Panc1 (cell line): ENCODE measurements at regions not wholly inside any gene's neighbourhood (a gene's known extent, or its start where the extent isn't known, plus 50 kb on each side); places are given as distances from the start of the nearest gene placed in this dataset.

Experiments
- ATAC-seq: fragments of 200-7000 bp; cut with Tn5 transposase; 2 replicates; pipeline ENCODE4 v1.9.1; 2020; ENCODE audit warnings: mild to moderate bottlenecking, moderate library complexity
- BruUV-seq: library from RNA; stranded (reverse); fragments of 400-500 nt; replicated peaks from 2 replicates; lab custom pipeline; 2021; lab: Mats Ljungman, UMichigan
- CTCF ChIA-PET: fragments of 300-600 bp; sonication (Branson Sonifier 250); formaldehyde crosslinking; loops from one replicate; lab custom pipeline; 2022; ENCODE audit warnings: antibody characterized with exemption; lab: Charles Lee
- POLR2A ChIA-PET: fragments of 300-600 bp; sonication (Branson Sonifier 250); formaldehyde crosslinking; loops from one replicate; lab custom pipeline; 2022; ENCODE audit warnings: antibody characterized with exemption; lab: Charles Lee
- DNase-seq: peaks from one replicate; pipeline ENCODE4 v3.0.0-alpha.2; 2010; ENCODE audit warnings: low read depth, low spot score
- H3K27ac ChIP-seq: 2 replicates; pipeline ENCODE4 v1.5.1; 2011; ENCODE audit warnings: mild to moderate bottlenecking, low read length, inconsistent platforms
- H3K27me3 ChIP-seq: fragments of 200-500 bp; sonication (Bioruptor generic); 2 replicates; pipeline ENCODE4 v1.6.0; 2014; ENCODE audit warnings: low read length, inconsistent platforms; ENCODE audit not compliant: control insufficient read depth, insufficient read depth
- H3K36me3 ChIP-seq: fragments of 200-500 bp; sonication (Bioruptor generic); 2 replicates; pipeline ENCODE4 v1.5.1; 2014; ENCODE audit warnings: inconsistent platforms, mild to moderate bottlenecking, low read length, moderate library complexity; ENCODE audit not compliant: control insufficient read depth, insufficient read depth
- H3K4me1 ChIP-seq: 2 replicates; pipeline ENCODE4 v1.5.1; 2011; ENCODE audit warnings: inconsistent platforms, mild to moderate bottlenecking, low read length, moderate library complexity; ENCODE audit not compliant: control insufficient read depth, insufficient read depth
- H3K4me3 ChIP-seq, 2 experiments: 2 replicates each; pipeline ENCODE4 v1.5.1; 2011 to 2012; ENCODE audit warnings: low read depth in 2 of 2, low read length in 2 of 2, mild to moderate bottlenecking in 2 of 2, inconsistent platforms in 1 of 2, moderate library complexity in 1 of 2
- H3K9me3 ChIP-seq: fragments of 200-500 bp; sonication (Bioruptor generic); 2 replicates; pipeline ENCODE4 v1.5.1; 2014; ENCODE audit warnings: low read depth, mild to moderate bottlenecking, inconsistent platforms, low read length, moderate library complexity; ENCODE audit not compliant: control insufficient read depth, insufficient read depth
- CTCF ChIP-seq: fragments of 450-650 bp; IDR thresholded peaks from 2 replicates; pipeline ENCODE4 v1.5.1; 2017; ENCODE audit warnings: mild to moderate bottlenecking
- POLR2AphosphoS5 ChIP-seq: IDR thresholded peaks from 2 replicates; pipeline ENCODE4 v1.6.1; 2012; ENCODE audit warnings: mild to moderate bottlenecking, low read depth, low read length, moderate library complexity
- REST ChIP-seq, 2 experiments: IDR thresholded peaks; 2 replicates each; pipeline ENCODE4 v1.6.1; 2011 to 2012; ENCODE audit warnings: low read depth in 2 of 2, control low read depth in 1 of 2, low read length in 1 of 2, mild to moderate bottlenecking in 1 of 2, moderate library complexity in 1 of 2; ENCODE audit not compliant: insufficient read depth in 1 of 2
- SIN3A ChIP-seq: IDR thresholded peaks from 2 replicates; pipeline ENCODE4 v1.6.1; 2012; ENCODE audit warnings: low read depth, mild to moderate bottlenecking, low read length, moderate library complexity, borderline replicate concordance; ENCODE audit not compliant: insufficient read depth
- TCF7L2 ChIP-seq: IDR thresholded peaks from 2 replicates; pipeline ENCODE4 v1.6.1; 2011; ENCODE audit warnings: mild to moderate bottlenecking, low read depth, low read length, inconsistent platforms
- in situ Hi-C: cut with HindIII; loops from 2 replicates; pipeline ENCODE4 v1.10.0; 2016; ENCODE audit warnings: low sequenced_read_pairs, low pct_unique_long_range_greater_than_20kb
- intact Hi-C: fragments of 100-400 bp; cut with micrococcal nuclease; formaldehyde crosslinking; loops from one replicate; pipeline ENCODE4 v1.10.0; 2022; ENCODE audit not compliant: unreplicated experiment

GRCh38 chr1:217344712-217345111 is 286.2 kb downstream of the GPATCH2 start:
- POLR2A ChIA-PET: no interaction called here
- intact Hi-C loops: no loop called here

GRCh38 chr1:217343907-217344306 is 287.0 kb downstream of the GPATCH2 start:
- no peaks in the 10 kb centered on the region for H3K4me1 ChIP-seq
- H3K27me3 ChIP-seq: no peaks in the 10 kb centered on the region
- POLR2A ChIA-PET: no interaction called here
- no peak for DNase-seq
- TF ChIP-seq REST (IDR thresholded peaks at IDR 0.05; ENCODE audit: insufficient read depth in 1 of 2, low read depth in 2 of 2, low read length in 1 of 2): no peak
- no peak for TF ChIP-seq TCF7L2
- TF ChIP-seq POLR2AphosphoS5: no peak
- no peak for TF ChIP-seq SIN3A
- TF ChIP-seq CTCF: no peak
- no peak overlapping the region for H3K4me3 ChIP-seq
- in situ Hi-C loops (no loop called here), intact Hi-C loops (no loop called here)
- ATAC-seq: no peak
- no peaks in the 10 kb centered on the region for H3K36me3 ChIP-seq
- no peak overlapping the region for H3K27ac ChIP-seq
- H3K9me3 ChIP-seq: no peaks in the 10 kb centered on the region
- CTCF ChIA-PET: no interaction called here
- no TSS peak for BruUV-seq

More at GRCh38 chr1:217344712-217345111, 286.2 kb downstream of the GPATCH2 start:
- TF ChIP-seq POLR2AphosphoS5: no peak
- TF ChIP-seq CTCF: no peak
- no peak for TF ChIP-seq SIN3A
- no peak for TF ChIP-seq TCF7L2
- no peak for TF ChIP-seq REST (IDR thresholded peaks at IDR 0.05; ENCODE audit: insufficient read depth in 1 of 2, low read depth in 2 of 2, low read length in 1 of 2)
- in situ Hi-C loops: no loop called here
- Histone ChIP-seq H3K27me3 (no peaks in the 10 kb centered on the region), H3K36me3 (no peaks in the 10 kb centered on the region), H3K9me3 (no peaks in the 10 kb centered on the region), H3K4me3 (no peak overlapping the region), H3K4me1 (no peaks in the 10 kb centered on the region), H3K27ac (no peak overlapping the region)
- no peak for ATAC-seq
- CTCF ChIA-PET: no interaction called here
- no peak for DNase-seq
- BruUV-seq: no TSS peak
